Kidney tubule cell (primary cell): ENCODE measurements at regions not wholly inside any gene's neighbourhood (a gene's known extent, or its start where the extent isn't known, plus 50 kb on each side); places are given as distances from the start of the nearest gene placed in this dataset.

ENCODE experiments used
- DNase-seq: peaks from one replicate; pipeline ENCODE4 v3.0.0-alpha.2; 2018; ENCODE audit warnings: low spot score

DNA sequence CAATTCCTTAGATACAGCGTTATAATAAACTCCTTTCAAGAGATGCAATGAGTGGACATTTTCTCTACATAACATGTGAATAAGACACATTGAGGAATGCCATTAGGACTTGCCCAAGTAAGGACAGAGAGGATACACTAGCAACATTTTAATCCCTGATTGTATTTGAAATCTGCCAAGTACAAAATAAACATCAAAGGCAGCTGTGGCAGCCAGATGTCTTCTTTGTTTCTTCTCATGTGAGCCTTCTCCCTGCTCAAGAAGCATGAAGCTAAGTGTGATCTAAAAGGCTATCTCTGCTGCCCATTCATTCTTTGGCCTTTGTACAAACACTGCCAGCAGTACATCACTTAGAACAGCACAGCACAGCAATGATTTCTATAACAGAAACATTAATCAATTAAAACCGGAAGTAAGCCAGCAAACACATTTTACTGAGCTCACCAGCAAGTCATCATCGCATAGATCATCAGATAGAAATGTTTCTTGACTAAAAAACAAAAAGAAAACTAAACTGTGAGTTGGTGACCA, 364.0 kb downstream of the CNTN6 start:
- DNase-seq, result peak; percentile 5

DNA sequence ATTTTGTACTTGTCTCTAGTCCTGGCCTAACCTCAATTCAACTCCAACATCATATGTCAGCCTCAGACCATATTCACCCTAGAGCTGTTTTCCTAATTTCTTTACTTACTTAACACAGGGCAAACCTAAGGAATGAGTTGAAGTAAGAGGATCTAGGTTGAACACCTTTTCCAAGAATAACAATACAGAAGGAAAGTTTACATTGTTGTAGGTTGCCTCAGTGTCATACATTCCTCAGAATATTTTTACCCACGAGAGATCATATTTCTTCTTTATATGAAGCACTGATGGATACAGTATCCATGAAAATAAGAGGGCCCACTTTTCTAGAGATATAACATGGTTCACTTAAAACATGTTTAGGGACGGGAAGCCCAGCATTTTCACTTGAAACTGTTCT, 369.5 kb downstream of the CNTN6 start:
- no peak for DNase-seq

DNA sequence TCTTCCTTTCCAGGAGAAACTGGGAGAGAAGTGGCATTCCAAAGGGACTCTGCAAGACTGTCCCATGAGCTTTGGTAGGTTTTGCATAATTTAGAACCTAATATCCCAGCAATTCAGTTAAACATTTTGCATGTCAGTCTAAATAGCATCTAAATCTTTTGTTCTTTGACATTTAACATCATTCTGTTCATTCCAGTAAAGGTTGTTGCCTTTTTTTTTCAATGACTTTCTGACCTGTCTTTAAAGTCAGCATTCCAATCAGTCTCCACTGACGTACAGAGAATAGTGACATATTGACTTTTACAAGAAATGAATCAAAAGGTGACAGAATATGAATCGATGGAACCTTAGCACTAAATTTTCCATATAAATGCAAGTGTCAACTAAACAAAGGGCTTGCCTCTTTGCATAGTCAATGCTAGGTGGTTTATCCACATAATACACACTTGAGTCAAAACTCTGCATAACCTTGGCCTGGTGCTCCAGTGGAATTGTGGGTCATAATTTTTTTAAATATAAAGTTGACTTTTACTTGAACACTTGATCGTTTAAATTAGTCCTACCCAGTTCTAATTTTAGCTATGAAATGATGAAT, 370.1 kb downstream of the CNTN6 start:
- no peak for DNase-seq

GRCh38 chr3:1465091-1465490, 372.3 kb downstream of the CNTN6 start:
- DNase-seq, result peak; percentile 4

- no peak for DNase-seq
These were observed 375.3 kb downstream of the CNTN6 start for GRCh38 chr3:1468145-1468544.

GRCh38 chr3:1469248-1469647, 376.4 kb downstream of the CNTN6 start:
- no peak for DNase-seq

DNA sequence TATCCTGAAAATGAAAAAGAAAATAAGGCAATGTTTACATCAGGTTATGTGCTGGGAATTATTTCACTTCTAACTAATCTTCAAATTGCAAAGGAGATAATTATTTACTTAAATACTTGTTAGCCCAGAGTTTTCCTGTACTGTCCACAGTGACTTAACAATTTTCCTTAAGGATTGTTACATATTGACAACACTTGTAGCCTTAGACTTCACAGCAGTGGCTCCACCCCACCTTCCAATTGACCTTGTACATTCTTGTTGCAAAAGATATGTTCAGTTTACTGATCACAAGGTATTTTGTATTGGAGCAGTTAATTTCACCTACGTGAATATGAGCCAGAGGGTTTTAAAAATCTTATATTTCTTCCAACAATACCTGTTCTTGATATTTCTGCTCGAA, 376.9 kb downstream of the CNTN6 start:
- DNase-seq, result peak; percentile 5

DNA sequence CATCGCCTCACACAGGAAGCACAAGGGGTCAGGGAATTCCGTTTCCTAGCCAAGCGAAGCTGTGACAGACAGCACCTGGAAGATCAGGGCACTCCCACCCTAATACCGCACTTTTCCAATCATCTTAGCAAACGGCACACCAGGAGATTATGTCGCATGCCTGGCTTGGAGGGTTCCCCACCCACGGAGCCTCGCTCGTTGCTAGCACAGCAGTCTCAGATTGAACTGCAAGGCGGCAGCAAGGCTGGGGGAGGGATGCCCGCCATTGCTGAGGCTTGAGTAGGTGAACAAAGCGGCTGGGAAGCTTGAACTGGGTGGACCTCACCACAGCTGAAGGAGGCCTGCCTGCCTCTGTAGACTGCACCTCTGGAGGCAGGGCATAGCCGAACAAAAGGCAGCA, 384.8 kb downstream of the CNTN6 start:
- no peak for DNase-seq

- DNase-seq, result no peak
These were observed 402.6 kb downstream of the CNTN6 start for GRCh38 chr3:1495466-1495865.

GRCh38 chr3:1499694-1500093, 406.9 kb downstream of the CNTN6 start:
- DNase-seq, result no peak

DNA sequence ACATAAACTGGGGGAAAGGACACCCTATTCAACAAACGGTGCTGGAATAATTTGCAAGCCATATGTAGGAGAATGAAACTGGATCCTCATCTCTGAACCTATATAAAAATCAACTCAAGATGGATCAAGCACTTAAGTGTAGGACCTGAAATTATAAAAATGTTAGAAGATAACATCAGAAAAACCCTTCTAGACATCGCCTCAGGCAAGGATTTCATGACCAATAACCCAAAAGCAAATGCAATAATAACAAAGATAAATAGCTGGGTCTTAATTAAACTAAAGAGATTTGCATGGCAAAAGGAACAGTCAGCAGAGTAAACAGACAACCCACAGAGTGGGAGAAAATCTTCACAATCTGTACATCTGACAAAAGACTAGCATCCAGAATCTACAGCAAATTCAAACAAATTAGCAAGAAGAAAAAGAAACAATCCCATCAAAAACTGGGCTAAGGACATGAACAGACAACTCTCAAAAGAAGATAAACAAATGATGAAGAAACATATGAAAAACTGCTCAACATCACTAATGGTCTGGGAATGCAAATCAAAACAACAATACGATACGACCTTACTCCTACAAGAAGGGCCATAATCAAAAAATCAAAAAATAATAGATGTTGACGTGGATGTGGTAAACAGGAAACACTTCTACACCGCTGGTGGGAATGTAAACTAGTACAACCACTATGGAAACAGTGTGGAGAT, 408.7 kb downstream of the CNTN6 start:
- DNase-seq, result no peak

DNA sequence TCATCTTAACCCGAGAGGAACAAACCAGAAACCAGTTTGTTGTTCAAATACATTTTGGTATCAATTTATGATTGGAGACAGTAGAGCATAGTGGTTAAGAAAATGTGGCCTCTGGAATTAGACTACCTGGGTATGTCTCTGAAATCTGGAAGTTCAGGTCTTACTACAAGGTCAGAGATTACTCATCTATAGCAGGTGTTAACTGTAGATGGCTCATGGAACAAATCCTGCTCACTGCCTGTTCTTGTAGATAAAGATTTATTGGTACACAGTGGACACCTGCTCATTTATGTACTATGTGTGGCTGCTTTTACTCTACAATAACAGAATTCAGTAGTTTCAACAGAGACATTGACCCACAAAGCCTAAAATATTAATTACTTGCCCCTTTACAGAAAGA, 413.3 kb downstream of the CNTN6 start:
- DNase-seq, result peak; percentile 20

DNA sequence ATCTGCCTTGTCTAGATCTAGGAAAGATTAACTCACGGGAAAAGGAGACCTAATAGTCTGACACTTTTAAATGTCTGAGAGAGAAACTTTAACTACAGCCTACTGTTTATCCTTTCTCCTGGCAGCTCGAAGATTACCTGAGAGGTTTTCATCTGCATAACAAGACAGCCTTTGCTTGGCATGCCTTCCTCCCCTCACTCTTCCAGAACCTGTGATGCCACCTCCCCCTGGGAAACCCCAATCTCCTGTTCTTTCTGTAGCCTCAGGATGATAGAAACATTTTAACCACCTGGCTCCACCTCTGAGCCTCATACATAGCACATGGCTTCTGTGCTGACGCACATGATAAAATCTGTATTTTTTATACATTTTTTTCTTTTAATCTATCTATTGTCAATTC, 420.8 kb downstream of the CNTN6 start:
- no peak for DNase-seq

DNA sequence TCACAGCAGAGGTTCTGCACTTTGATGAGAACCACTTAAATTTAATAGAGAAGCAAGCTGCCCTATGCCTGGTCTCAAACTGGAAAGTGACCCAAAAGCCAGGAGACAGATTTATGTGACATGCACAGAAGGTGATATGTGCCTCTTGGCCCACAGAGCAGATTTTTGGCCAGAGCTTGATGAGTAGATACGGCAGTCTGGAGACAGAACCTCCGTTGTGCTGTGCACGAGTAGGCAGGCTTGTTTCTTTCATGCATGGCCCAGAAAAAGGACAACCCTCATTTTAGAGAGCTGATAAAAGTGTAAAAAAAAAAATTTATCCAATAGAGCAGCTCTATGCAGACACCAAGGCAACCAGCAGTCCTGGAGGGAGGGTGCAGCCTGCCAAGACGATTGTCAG, 423.1 kb downstream of the CNTN6 start:
- DNase-seq, result no peak

GRCh38 chr3:1527786-1528185, 435.0 kb downstream of the CNTN6 start:
- no peak for DNase-seq

DNA sequence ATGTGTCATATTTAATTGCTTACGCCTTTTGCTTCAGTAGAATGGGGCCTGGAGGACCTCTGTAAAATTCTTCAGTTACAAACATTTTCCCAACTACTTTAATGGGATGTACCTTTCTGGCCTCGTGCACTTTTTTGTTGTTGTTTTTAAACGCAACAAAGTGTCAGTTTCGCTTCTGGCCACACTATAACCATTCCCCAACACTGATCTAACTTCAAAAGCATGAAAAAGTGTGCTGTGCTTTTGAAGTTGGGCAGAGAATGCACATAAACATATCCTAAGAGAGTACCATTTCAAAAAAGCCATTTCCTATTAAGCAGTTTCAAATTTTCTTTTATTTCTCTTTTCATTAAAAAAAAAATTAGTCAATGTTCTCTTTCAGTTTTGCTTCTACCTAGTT, 435.8 kb downstream of the CNTN6 start:
- no peak for DNase-seq

- no peak for DNase-seq
These were observed 436.9 kb downstream of the CNTN6 start for GRCh38 chr3:1529676-1530075.

DNA sequence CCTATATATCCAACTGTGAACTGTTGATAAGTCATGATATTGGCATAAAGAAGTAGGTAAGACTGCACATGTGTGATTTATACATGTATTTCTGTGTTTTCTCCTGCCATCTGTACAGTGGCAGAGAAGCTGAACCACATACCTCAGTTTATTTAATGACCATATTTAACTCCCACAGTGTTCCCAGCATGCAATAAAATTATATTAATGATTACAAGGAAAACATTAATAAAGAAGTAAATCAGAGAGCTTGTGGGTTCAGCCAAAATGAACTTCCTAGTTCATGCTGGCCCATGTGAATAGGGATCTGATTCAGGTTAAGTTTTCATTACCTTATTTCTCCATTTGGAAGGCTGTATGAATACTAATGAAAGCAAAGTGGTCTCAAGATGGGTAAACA, 439.2 kb downstream of the CNTN6 start:
- no peak for DNase-seq

- DNase-seq, result no peak
These were observed 440.2 kb downstream of the CNTN6 start for GRCh38 chr3:1532935-1533606.

- DNase-seq, result no peak
These were observed 440.9 kb downstream of the CNTN6 start for GRCh38 chr3:1533763-1534162.

- no peak for DNase-seq
These were observed 441.4 kb downstream of the CNTN6 start for GRCh38 chr3:1534252-1534651.

- DNase-seq, result no peak
These were observed 442.5 kb downstream of the CNTN6 start for GRCh38 chr3:1535361-1535760.

GRCh38 chr3:1540686-1541085, 447.9 kb downstream of the CNTN6 start:
- no peak for DNase-seq
